Trophoblast cell (in vitro differentiated cells and primary cell): ENCODE measurements at regions not wholly inside any gene's neighbourhood (a gene's known extent, or its start where the extent isn't known, plus 50 kb on each side); places are given as distances from the start of the nearest gene placed in this dataset.

Experiments
- DNase-seq, 2 donors: peaks; one replicate each; pipeline ENCODE4 v3.0.0-alpha.2; 2016
- H2AFZ ChIP-seq: 2 replicates; pipeline ENCODE4 v1.6.1; 2013; ENCODE audit warnings: low read length, moderate library complexity, mild to moderate bottlenecking; ENCODE audit not compliant: insufficient read depth, poor library complexity
- H2AK5ac ChIP-seq: 2 replicates; pipeline ENCODE4 v1.6.1; 2013; ENCODE audit warnings: mild to moderate bottlenecking, low read length
- H2BK120ac ChIP-seq: 2 replicates; pipeline ENCODE4 v1.6.1; 2013; ENCODE audit warnings: low read length, mild to moderate bottlenecking, moderate library complexity; ENCODE audit not compliant: insufficient read depth, poor library complexity
- H2BK12ac ChIP-seq: 2 replicates; pipeline ENCODE4 v1.6.1; 2013; ENCODE audit warnings: mild to moderate bottlenecking, low read length, moderate library complexity
- H2BK5ac ChIP-seq: 2 replicates; pipeline ENCODE4 v1.6.1; 2013; ENCODE audit warnings: low read length, low read depth, moderate library complexity, mild to moderate bottlenecking; ENCODE audit not compliant: poor library complexity
- H3K14ac ChIP-seq: 2 replicates; pipeline ENCODE4 v1.6.1; 2013; ENCODE audit warnings: mild to moderate bottlenecking, low read length
- H3K18ac ChIP-seq: 2 replicates; pipeline ENCODE4 v1.6.1; 2013; ENCODE audit warnings: mild to moderate bottlenecking, low read length
- H3K23ac ChIP-seq: 2 replicates; pipeline ENCODE4 v1.6.1; 2013; ENCODE audit warnings: low read length
- H3K27ac ChIP-seq: 2 replicates; pipeline ENCODE4 v1.5.1; 2013; ENCODE audit warnings: low read depth, mild to moderate bottlenecking, inconsistent platforms, low read length, moderate library complexity
- H3K27me3 ChIP-seq: 2 replicates; pipeline ENCODE4 v1.6.1; 2013; ENCODE audit warnings: inconsistent platforms, mild to moderate bottlenecking, low read length, moderate library complexity; ENCODE audit not compliant: insufficient read depth
- H3K36me3 ChIP-seq, 2 experiments: 1 replicate in 1 of 2; 2 replicates in 1 of 2; pipeline ENCODE4 v1.6.1; 2013; ENCODE audit warnings: low read length in 2 of 2, mild to moderate bottlenecking in 2 of 2, moderate library complexity in 1 of 2; ENCODE audit not compliant: insufficient read depth in 2 of 2, control insufficient read depth in 1 of 2
- H3K4ac ChIP-seq: 2 replicates; pipeline ENCODE4 v1.6.1; 2013; ENCODE audit warnings: low read depth, mild to moderate bottlenecking, low read length, moderate library complexity
- H3K4me1 ChIP-seq, 2 experiments: 1 replicate in 1 of 2; 2 replicates in 1 of 2; pipeline ENCODE4 v1.6.1; 2013; ENCODE audit warnings: low read length in 2 of 2, mild to moderate bottlenecking in 2 of 2, moderate library complexity in 1 of 2; ENCODE audit not compliant: insufficient read depth in 2 of 2, control insufficient read depth in 1 of 2
- H3K4me2 ChIP-seq: 2 replicates; pipeline ENCODE4 v1.6.1; 2013; ENCODE audit warnings: inconsistent platforms, mild to moderate bottlenecking, low read length, moderate library complexity
- H3K4me3 ChIP-seq: 2 replicates; pipeline ENCODE4 v1.5.1; 2013; ENCODE audit warnings: mild to moderate bottlenecking, low read depth, low read length, inconsistent platforms
- H3K79me1 ChIP-seq: one replicate; pipeline ENCODE4 v1.6.1; 2013; ENCODE audit warnings: low read length
- H3K79me2 ChIP-seq: 2 replicates; pipeline ENCODE4 v1.6.1; 2013; ENCODE audit warnings: low read length, mild to moderate bottlenecking; ENCODE audit not compliant: control insufficient read depth, insufficient read depth, poor library complexity
- H3K9ac ChIP-seq: 2 replicates; pipeline ENCODE4 v1.6.1; 2013; ENCODE audit warnings: mild to moderate bottlenecking, low read length
- H3K9me3 ChIP-seq: 2 replicates; pipeline ENCODE4 v1.6.1; 2013; ENCODE audit warnings: low read depth, mild to moderate bottlenecking, control low read depth, inconsistent platforms, low read length; ENCODE audit not compliant: insufficient read depth
- H4K12ac ChIP-seq: 2 replicates; pipeline ENCODE4 v1.6.1; 2013; ENCODE audit warnings: low read depth, mild to moderate bottlenecking, low read length, moderate library complexity
- H4K8ac ChIP-seq: 2 replicates; pipeline ENCODE4 v1.6.1; 2013; ENCODE audit warnings: low read depth, mild to moderate bottlenecking, low read length, moderate library complexity
- H4K91ac ChIP-seq: one replicate; pipeline ENCODE4 v1.6.1; 2013; ENCODE audit warnings: low read depth, mild to moderate bottlenecking, low read length, moderate library complexity
- WGBS: extraction: QIAGEN DNeasy Blood & Tissue Kit; methylation state at CpG from one replicate; pipeline ENCODE4 v1.1.7; 2013; ENCODE audit warnings: missing lambda C conversion rate; ENCODE audit not compliant: insufficient read length, insufficient coverage; ENCODE audit errors: extremely low coverage; 5-methylcytosine and 5-hydroxymethylcytosine counted together

DNA sequence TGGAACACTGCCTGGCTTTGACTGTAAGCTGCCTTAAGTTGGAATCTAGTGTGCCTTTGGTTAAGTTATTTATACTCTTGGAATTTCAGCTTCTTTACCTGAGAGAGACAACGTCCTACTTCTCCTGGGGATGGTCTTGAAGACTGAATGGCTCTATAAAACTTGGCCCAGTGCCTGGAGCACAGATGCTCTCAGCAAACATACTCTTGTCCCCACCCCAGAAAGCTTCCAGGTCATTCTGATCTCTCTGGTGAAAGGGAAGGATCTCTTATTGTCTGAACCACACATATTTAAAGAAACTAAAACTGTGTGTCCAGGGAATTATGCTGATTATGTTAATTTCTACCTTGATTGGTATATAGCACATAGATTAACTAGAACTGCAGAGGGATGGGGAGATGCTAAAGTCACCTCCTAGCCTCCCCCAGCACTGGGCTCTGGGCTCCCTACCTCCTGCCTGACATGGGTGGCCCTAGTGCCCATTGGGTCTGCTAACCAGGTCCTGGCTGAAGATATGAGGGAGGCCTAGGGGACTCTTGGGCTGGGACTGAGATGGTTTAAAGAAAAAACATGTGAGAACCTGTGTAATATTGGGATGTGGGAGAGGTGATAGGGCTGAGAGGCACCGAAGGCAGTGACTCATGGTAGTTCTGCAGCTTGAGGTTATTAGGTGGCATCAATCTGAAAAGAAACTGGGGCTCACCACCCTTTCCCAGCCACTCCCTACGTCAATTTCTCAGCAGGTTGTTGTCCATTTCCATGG lies 171.0 kb downstream of the RPLP1 start:
- H3K9ac ChIP-seq = no peak overlapping the region
- no peaks in the 10 kb centered on the region for H3K79me2 ChIP-seq
- no peak overlapping the region for H4K12ac ChIP-seq
- no peak overlapping the region for H2AK5ac ChIP-seq
- no peak overlapping the region for H2AFZ ChIP-seq
- no peaks in the 10 kb centered on the region for H3K4me1 ChIP-seq
- no peaks in the 10 kb centered on the region for H3K27me3 ChIP-seq
- no peaks in the 10 kb centered on the region for H3K79me1 ChIP-seq
- no peak overlapping the region for H3K14ac ChIP-seq
- H4K91ac ChIP-seq = no peak overlapping the region
- no peak overlapping the region for H3K4ac ChIP-seq
- no peak overlapping the region for H3K27ac ChIP-seq
- H3K23ac ChIP-seq = no peak overlapping the region
- H3K18ac ChIP-seq = no peak overlapping the region
- WGBS = no CpG with 5 or more reads among the region's 3 CpGs
- peaks cover 3% of the 10 kb centered on the region for H3K9me3 ChIP-seq
- H4K8ac ChIP-seq = no peak overlapping the region
- H2BK120ac ChIP-seq = no peak overlapping the region
- no peak overlapping the region for H3K4me3 ChIP-seq
- DNase-seq = no peak
- H2BK12ac ChIP-seq = no peak overlapping the region
- H3K4me2 ChIP-seq = no peak overlapping the region
- H3K36me3 ChIP-seq = no peaks in the 10 kb centered on the region
- no peak overlapping the region for H2BK5ac ChIP-seq

DNA sequence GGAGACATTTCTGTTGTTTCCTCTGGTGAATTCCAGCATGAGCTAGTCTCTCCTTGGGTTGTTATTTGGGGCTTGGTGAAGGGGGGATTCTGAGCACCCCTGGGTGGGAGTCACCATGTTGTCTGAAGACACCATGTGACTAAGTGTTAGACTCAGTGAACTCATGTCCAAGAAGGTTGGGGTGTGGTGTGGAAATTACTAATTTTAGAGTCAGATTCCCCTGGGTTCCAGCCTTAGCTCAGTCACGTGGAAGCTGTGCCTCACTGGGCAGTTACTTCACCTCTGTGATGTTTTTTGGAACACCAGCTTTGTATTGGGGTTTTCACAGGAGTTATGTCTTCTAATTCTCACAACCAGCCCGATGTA lies 171.5 kb downstream of the RPLP1 start:
- H3K9me3 ChIP-seq = peaks cover 3% of the 10 kb centered on the region
- no peak overlapping the region for H2AK5ac ChIP-seq
- no peak overlapping the region for H4K8ac ChIP-seq
- H3K36me3 ChIP-seq = no peaks in the 10 kb centered on the region
- H4K12ac ChIP-seq = no peak overlapping the region
- no peak overlapping the region for H3K14ac ChIP-seq
- no peak overlapping the region for H3K18ac ChIP-seq
- no peak overlapping the region for H2BK12ac ChIP-seq
- H3K27ac ChIP-seq = no peak overlapping the region
- H3K4me2 ChIP-seq = no peak overlapping the region
- no peaks in the 10 kb centered on the region for H3K79me2 ChIP-seq
- no peaks in the 10 kb centered on the region for H3K27me3 ChIP-seq
- no peak overlapping the region for H2AFZ ChIP-seq
- H3K4me1 ChIP-seq = no peaks in the 10 kb centered on the region
- no peak overlapping the region for H4K91ac ChIP-seq
- no peak overlapping the region for H3K23ac ChIP-seq
- no peak overlapping the region for H3K4ac ChIP-seq
- no CpG with 5 or more reads among the region's 2 CpGs for WGBS
- H3K4me3 ChIP-seq = no peak overlapping the region
- no peak overlapping the region for H2BK120ac ChIP-seq
- no peak overlapping the region for H2BK5ac ChIP-seq
- no peak overlapping the region for H3K9ac ChIP-seq
- no peaks in the 10 kb centered on the region for H3K79me1 ChIP-seq
- no peak for DNase-seq

DNA sequence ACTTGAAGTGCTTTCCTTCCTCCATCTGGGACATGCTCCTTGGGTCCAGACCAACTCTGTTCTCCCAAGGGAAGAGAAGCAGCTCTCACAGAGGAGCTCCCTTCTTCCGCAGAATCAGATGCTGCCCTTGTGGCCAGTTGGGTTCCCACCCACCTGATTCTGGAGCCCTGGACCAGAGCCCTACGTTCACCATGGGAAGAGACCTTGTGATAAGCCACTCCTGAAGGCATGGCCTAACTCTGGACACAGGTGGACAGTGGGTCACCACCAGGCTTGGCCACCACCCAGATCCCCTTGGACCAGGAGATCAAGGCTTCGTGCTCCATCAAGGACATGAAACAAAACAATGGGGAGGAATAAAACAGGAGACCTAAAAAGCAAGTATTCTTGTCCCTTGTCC lies 172.2 kb downstream of the RPLP1 start:
- H2BK5ac ChIP-seq = no peak overlapping the region
- H3K27me3 ChIP-seq = no peaks in the 10 kb centered on the region
- no peak overlapping the region for H2AFZ ChIP-seq
- no peak overlapping the region for H3K4ac ChIP-seq
- DNase-seq = no peak
- H3K18ac ChIP-seq = no peak overlapping the region
- no peaks in the 10 kb centered on the region for H3K79me2 ChIP-seq
- no peak overlapping the region for H3K14ac ChIP-seq
- H4K8ac ChIP-seq = no peak overlapping the region
- WGBS = no CpG with 5 or more reads among the region's 3 CpGs
- no peak overlapping the region for H3K23ac ChIP-seq
- H2AK5ac ChIP-seq = no peak overlapping the region
- peaks cover 3% of the 10 kb centered on the region for H3K9me3 ChIP-seq
- H2BK12ac ChIP-seq = no peak overlapping the region
- H3K4me3 ChIP-seq = no peak overlapping the region
- H3K4me2 ChIP-seq = no peak overlapping the region
- H3K36me3 ChIP-seq = no peaks in the 10 kb centered on the region
- H3K79me1 ChIP-seq = no peaks in the 10 kb centered on the region
- H4K12ac ChIP-seq = no peak overlapping the region
- no peaks in the 10 kb centered on the region for H3K4me1 ChIP-seq
- H4K91ac ChIP-seq = no peak overlapping the region
- H3K27ac ChIP-seq = no peak overlapping the region
- H2BK120ac ChIP-seq = no peak overlapping the region
- H3K9ac ChIP-seq = no peak overlapping the region

DNA sequence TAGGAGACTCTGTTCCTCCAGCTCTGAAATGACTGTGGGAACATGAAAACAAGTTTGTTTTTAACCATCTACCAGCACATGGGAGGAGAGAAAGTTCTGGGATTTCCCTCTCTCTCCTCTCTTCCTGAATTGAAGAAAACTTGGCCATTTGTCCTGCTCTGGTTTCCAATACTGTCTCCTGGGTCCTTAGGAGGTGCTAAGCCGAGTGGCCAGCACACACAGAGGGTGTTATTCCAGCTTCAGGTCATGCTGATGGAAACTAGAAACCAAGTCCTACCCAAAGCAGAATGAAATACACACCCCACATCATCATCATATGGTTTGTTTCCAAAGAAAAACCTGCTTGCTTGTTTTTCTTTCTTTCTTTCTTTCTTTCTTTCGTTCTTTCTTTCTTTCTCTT lies 172.7 kb downstream of the RPLP1 start:
- no peak overlapping the region for H2AK5ac ChIP-seq
- H2BK12ac ChIP-seq = no peak overlapping the region
- H3K36me3 ChIP-seq = no peaks in the 10 kb centered on the region
- no peak overlapping the region for H3K23ac ChIP-seq
- no peak overlapping the region for H4K8ac ChIP-seq
- peaks cover 3% of the 10 kb centered on the region for H3K9me3 ChIP-seq
- no peak overlapping the region for H2BK120ac ChIP-seq
- H3K4me3 ChIP-seq = no peak overlapping the region
- H3K27ac ChIP-seq = no peak overlapping the region
- no peak overlapping the region for H2BK5ac ChIP-seq
- no peak overlapping the region for H4K12ac ChIP-seq
- no peak overlapping the region for H3K4ac ChIP-seq
- no peaks in the 10 kb centered on the region for H3K4me1 ChIP-seq
- no peak for DNase-seq
- no peak overlapping the region for H3K4me2 ChIP-seq
- H3K79me2 ChIP-seq = no peaks in the 10 kb centered on the region
- no peak overlapping the region for H2AFZ ChIP-seq
- no peak overlapping the region for H3K18ac ChIP-seq
- no peaks in the 10 kb centered on the region for H3K27me3 ChIP-seq
- H3K14ac ChIP-seq = no peak overlapping the region
- no peak overlapping the region for H3K9ac ChIP-seq
- H3K79me1 ChIP-seq = no peaks in the 10 kb centered on the region
- no CpG with 5 or more reads among the region's 2 CpGs for WGBS
- H4K91ac ChIP-seq = no peak overlapping the region
